HG02870 (cell line): ENCODE measurements at regions not wholly inside any gene's neighbourhood (a gene's known extent, or its start where the extent isn't known, plus 50 kb on each side); places are given as distances from the start of the nearest gene placed in this dataset.
"Not testable (repeated sequence)": the region's sequence is repeated elsewhere in the genome, so short reads cannot be mapped to it uniquely, and the experiment has no call there.

Experiments
- ATAC-seq: cut with Tn5 transposase; IDR thresholded peaks from one replicate; pipeline ENCODE4 v1.9.1; 2021; ENCODE audit warnings: mild to moderate bottlenecking, moderate library complexity; ENCODE audit not compliant: unreplicated experiment

DNA sequence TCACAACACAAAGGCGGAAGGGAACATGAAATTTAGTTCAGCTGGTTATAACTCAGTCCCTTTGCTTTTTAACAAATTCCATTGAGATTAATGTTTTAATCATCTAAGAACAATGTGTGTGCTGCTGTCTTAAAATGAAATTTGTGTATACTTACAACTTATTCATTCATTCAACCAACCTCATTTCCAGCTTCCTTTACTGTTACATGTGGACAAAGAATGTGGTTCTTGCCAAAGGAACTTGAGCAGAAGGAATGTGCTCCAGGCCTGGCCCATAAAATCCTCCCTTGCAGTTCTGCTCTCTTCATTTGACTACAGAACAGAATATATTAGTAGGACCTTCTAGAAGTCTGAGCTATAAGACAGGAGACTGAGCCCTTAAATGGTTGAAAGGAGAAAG is 176.8 kb upstream of the GLRA2 start:
- no peak for ATAC-seq

DNA sequence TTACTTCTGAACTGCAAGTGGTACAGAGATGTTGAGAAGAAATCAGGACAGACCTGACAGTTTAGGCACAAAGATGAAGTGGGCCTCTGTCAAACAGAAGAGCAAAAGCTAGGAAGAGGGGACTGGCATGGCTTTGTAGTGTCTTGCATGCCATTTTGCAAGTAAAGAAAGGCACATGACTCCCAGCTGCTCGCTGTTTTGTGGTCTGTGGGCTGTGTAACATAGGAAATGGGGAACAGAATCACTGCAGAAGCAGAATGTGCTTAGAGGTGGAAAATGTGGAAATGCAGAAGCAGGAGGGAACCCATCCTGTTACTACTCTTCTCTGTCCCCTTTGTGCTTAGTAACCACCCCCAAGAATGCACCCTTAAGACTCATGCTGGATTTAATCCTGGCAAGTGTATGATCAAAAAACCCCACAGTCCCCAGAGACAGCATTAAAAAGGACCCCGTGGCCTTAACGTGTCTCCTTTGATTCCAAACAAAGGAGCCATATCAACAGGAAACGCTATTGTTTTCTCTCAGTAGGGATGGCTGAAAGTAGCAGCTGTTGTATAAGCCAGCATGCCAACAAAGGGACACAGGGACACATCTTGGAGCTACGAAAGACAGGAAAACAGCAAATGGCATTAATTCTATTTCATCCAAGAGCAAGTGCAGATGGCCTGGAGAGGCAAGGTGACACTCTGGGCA is 177.6 kb upstream of the GLRA2 start:
- ATAC-seq, result no peak

DNA sequence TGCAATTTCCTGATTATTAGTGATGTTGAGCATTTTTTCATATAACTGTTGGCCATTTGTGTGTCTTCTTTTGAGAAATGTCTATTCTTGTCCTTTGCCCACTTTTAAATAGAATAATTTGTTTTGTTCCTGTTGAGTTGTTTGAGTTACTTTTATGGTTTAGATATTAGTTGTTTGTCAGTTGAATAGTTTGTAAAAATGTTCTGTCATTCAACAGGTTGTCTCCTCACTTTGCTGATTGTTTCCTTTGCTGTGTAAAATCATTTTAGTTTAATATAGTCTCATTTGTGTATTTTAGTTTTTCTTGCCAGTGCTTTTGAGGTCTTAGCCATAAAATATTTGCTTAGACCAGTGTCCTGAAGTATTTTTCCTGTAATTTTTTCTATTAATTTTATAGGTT is 181.8 kb upstream of the GLRA2 start:
- ATAC-seq, result no peak

DNA sequence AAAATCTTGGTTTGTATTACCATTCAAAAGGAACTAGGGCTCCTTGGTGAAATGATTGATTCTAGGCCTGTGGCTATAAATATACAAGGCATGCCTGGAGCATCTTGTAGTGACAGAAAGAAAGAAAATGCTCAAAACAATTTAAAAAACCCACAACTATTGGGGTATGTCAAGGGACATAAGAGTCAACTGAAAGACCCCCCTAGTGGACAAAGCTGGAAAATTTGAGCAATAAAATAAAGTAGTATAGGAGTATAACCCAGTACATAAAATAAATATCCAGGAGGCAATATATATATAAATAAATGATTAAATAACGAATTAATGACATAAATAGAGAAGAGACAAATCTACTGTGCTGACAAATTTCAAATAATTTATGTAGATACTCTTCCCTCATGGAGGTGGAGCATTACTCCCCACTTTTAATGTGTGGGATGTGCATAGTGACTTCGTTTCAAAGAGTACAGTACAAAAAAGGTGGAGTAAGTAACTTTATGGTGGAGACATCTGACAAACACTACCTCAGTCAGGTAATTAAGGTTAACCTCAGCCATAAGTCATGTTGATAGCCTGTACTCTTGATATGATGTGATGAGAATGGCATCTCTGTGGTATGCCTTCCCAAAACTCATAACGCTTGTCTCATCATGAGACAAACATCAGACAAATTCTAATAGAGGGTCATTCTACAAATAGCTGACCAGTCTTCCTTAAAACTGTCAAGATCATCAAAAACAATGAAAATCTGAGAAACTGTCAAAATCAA is 185.0 kb upstream of the GLRA2 start:
- ATAC-seq, result no peak

DNA sequence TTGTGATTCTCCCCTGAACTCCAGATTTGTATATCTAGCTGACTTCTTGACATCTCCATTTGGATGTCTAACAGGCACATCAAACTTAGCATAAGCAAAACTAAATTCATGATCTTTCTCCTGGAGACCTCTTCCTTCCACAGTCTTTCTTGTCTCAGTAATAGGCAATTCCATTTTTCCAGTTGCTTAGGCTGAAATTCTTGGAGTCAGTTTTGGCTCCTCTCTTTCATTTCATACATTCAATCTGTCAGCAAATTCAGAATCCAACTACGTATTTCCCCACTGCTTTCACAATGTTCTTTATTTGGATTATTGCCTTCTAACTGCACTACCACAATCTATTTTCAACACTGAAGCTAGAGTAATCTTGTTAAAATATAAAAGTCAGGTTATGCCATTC is 219.9 kb upstream of the GLRA2 start:
- ATAC-seq, result no peak

DNA sequence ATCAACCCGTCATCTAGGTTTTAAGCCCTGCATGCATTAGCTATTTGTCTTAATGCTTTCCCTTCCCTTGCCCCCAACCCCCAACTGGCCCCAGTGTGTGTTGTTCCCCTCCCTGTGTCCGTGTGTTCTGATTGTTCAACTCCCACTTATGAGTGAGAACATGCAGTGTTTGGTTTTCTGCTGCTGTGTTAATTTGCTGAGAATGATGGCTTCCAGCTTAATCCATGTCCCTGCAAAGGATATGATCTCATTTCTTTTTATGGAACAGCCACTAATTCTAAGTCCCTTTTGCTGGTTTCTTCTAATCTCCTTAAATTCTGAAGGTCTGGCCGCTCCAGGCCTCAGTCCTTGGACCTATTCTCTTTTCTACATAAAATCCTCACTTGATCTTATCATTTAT is 220.4 kb upstream of the GLRA2 start:
- ATAC-seq, result not testable (repeated sequence)

DNA sequence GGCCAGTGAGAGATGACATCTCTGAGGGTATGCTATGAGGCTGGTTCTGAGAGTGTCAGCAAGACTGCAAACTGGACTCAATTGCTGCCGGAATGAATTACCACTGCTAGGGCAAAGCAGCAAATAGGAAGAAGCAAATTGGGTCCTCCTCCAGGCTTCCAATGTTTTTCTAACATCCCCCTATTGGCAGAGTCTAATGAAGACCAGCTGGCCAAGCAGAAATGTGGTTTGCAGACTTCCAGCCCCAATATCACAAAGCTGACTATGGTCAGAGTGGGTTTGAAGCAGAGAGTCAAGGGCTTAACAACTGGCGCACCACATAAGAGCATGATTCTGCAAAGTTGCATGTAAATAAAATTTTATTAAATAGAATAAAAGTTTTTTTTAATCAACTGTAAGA is 225.4 kb upstream of the GLRA2 start:
- no peak for ATAC-seq

DNA sequence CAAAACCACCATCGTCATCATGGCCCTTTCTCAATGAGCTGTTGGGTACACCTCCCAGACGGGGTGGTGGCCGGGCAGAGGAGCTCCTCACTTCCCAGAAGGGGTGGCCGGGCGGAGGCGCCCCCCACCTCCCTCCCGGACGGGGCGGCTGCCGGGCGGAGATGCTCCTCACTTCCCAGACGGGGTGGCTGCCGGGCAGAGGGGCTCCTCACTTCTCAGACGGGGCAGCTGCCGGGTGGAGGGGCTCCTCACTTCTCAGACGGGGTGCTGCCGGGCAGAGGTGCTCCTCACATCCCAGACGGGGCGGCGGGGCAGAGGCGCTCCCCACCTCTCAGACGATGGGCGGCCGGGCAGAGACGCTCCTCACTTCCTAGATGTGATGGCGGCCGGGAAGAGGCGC is 226.8 kb upstream of the GLRA2 start:
- ATAC-seq, result not testable (repeated sequence)

DNA sequence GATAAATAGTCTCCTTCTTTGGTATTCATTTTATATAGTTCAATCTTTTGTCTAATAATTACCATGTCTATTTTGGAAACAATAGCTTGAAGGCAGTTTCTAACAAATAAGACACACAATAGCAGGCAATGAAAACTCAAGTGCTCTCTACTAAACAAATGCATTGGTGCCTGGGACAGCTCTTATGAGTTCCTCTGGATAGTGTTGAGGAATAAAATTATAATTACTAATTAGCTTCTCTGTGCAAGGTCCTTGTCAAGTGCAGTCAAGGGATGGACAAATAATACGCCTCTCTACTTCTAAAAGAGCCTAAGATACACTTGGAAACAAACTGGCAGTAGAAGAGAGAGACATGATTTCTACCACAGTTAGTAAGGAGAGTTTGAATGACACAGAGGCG is 229.0 kb upstream of the GLRA2 start:
- ATAC-seq, result no peak

DNA sequence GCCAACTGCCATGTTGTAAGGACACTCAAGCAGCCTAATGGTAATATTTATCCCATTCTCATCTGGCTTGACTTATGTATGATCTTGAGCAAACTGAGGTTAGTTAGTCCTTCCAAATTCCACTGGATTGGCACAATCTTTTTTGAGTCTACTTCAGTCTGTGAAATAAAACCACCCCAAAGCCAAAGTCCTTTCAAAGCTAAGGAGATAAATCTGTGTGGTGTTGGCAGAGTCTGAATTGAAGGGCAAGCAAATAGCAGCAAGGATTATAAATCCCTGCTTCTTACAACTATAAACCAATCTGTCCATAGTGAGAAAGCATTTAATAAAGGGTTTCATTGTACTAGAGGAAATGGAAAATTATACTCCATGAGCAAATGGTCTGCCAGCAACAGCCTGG is 233.9 kb upstream of the GLRA2 start:
- no peak for ATAC-seq

DNA sequence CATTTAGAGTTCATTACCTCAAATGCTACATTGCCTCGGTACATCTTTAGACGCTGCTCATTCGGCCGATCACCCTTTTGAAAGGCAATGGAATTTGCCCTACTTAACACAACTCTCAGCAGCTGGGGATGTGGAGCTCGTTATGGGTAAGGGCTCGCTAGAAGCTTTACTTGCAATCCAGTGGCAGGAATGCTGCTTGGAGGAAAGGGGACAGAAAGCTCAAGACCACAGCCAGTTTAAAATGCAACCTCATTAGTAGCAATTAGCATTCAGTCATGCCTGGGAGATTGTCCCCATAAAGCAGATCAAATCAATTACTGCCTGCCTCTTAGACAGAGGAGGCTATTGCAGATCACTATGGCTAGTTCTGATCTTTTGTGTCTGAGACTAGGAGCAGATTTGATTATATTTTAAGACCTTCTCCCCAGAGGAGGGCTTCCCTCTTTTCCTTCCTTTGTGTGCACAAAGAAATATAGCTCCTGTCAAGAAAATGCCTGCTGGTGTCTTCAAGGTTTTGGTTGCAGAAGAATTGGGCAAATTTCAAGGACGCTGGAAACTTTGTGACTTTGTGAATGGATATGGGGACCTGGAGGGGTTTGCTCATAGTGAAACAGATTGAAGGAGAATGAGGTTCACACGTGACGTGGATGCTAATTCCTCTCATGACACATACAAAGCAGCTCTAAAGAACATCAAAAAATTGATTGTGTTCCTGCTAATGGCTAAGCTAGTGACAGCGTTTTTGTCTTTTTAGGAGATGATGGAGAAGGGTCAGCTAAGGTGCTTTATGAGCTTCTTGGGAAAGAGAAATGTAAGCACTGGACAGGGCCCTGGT is 237.5 kb upstream of the GLRA2 start:
- ATAC-seq, result no peak

DNA sequence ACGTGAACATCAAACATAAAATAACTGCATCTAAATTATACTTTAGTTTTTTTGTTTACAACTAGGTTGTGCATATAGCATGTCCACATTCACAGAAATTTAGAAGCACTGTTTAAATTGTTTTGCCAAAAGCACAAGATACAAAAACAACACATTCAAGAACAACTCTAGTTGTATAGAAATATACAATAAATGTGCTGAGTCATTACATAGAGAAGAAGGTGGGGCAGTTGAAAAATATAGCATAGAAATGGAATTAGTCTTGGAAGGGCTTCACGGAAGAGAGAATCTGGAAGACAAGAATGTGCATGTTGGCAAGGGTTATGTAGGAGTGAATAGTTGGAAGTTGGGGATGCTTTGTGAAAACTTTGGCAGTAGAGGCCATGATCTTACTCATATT is 239.0 kb upstream of the GLRA2 start:
- no peak for ATAC-seq

DNA sequence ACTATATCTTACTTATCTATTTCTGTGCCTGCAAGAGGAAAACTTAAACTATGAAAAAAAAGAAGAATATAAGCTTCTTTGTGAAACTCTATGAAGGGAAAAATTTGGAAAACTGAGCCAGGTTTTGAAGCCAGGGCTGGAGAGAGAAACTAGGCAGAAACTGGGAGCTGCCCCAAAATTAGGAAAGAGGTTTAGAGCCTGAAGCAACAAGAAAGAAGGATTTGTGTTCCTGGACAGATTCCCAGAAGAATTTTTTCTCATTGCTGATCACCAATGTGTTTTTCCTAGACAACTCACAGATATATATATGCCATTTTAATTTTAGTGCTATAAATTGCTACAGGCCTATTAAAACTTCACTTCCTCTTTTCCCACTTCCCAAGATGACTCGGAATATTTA is 245.0 kb upstream of the GEMIN8 start:
- ATAC-seq, result no peak

DNA sequence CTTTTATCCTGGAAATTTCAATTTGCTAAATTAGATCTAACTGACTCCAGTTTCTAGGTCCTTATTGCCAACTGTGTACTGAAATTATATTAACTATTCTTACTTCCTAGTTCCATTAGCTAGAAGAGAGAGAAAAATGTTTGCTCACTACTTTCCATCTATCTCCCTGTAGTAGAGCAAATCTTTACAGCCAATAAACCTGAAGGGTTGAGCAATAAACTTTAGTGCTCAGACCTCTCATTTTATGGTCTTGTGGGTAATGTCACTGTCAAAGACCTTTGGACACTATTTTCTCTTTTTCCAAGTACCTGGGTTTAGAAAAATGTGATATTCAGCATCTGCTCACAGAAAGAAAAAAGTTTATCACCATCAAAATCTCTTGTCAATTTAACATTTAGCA is 237.5 kb upstream of the GEMIN8 start:
- ATAC-seq, result no peak

DNA sequence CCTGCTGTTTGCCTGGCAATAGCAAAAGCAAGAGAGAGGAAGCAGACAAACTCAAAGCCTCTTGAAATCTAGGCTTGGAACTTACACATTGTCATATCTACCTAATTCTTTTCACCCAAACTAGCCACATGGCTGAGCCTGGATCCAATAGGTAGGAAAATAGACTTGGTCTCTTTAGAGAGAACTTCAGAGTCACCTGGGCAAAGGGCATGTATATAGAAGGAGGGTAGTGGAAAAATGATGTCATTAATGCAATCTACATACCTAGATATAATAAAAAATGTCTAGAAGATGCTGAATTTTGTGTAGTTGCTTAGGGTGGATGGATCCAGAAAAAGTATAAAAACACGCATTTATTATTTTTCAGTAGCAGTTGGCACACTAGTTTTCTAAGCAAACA is 237.0 kb upstream of the GEMIN8 start:
- ATAC-seq, result no peak

DNA sequence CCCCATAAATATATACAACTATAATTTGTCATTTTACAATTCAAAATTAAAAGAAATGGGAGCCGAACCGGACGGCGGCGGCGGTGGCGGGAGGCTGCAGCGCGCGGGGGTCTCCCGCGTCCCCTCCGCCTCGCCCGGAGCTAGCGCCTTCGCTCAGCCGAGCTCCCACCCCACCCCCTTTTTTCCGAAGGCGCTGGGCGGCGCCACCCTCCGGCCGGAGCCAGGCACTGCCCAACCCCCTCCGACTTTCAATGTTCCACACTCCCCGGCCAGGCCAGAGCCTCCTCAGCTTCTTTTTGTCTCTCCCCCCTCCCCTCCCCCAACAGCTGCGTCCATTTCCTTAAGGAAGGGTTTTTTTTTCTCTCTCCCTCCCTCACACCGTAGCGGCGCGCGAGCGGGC is 214.1 kb upstream of the GEMIN8 start:
- ATAC-seq, result no peak

DNA sequence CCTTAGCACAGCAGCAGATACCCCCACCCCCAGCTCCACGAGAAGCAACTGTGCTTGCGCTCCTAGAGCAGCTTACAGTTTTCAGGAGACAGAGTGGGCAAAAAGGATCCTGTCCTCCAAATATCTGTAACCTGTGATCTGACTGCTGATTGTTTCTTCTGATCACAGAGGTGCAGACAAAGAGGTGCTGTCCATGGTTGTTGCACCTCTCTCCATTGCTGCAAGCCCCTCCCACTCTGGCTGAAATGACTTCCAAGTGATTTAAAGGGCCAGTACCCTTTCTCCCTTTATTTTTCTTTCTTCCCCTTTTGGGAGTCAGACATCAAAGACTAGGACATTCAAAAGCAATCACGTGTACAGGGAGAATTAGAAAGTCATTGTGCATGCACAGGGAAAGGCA is 205.3 kb upstream of the GEMIN8 start:
- ATAC-seq, result no peak

DNA sequence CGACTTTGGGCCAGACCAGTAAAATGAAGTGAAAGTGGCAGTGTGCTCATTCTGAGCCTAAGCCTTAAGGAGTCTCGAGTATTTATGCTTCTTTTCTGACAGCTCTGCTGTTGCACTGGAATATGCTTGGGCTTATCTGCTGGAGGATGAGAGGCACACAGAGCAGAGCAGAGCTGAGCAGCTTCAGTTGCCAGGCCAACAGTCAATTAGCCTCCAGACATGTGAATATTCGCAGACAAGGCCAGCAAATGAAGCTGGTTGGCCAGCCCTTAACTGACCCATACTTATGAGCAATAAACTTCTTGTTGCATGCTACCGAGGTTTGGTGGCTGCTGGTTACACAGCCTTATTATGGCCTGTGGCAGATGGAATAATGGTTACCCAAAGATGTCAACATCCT is 203.0 kb upstream of the GEMIN8 start:
- no peak for ATAC-seq

DNA sequence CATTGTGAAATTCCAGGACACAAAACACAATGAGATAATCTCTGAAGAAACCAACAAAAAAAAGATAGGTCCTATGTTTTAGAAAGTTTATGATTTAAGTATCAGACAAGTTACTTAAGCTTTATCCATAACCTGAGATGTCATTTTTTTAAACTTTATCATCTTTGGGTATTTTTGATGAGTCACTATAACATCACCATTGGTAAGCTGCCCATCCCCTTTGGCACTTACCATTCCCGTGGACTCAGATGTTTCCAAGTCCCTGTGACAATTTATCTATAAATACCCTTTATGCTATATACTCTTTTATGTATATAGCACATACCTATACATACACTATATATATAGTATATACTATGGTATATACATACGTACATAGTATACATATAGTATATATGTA is 198.9 kb upstream of the GEMIN8 start:
- no peak for ATAC-seq

DNA sequence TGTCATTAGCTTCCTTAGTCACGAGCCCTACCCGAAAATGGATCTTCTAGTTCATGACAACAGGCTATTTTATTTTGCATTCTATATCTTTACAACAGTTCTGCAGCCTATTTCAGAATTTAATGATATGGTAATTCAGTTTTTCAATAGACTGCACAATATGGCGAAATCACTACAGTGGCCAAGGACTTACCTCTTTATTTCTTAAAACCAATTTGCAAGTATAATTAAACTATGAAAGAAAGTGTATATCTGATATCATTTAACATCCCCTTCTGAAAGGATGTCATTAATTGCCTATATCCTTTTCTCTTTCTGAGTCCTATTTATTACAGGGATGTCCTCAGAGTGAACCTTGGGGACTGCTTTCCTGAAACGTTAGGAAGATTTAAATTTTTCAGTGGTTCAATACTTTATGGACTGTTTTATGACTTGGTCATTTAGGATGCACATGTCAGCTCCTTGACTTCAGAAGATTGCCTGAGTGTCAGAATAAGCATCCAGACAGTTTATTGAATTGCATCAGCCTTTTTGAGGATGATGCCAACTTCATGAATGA is 190.8 kb upstream of the GEMIN8 start:
- no peak for ATAC-seq

DNA sequence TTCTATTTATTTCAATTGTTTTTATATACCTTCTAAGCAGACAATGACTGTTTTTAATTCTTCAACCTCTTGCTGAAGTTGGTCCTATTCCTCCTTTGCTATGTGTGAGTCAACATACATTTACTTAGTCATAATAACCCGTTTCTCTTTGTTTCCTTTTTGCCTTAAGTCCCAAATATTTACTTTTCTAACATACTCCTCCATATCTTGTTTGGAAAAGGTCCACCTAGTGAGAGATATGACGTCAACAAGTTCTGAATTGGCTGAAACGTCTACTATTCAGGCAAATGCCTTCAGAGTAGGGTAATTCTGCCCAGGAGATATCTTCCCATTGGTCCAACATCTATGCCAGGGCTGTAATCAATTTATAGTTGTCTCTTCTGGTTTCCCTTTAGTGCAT is 179.3 kb upstream of the GEMIN8 start:
- ATAC-seq, result no peak

DNA sequence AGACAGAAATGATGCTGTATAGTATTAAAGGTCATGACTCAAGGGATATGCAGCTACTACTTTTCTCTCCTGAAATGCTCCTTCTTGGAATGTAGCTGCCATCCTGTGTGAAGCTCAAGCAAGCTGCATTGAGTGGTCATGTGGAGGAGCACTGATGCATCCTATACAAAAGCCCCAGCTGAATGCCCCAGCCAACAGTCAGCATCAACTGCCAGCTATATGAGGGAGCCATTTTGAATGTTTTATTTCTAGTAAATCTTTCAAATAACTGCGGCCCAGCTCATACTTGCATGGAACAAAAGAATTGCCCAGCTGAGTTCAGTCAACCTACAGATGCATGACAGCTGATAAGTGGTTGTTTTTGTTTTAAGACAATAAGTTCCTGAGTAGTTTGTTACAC is 165.0 kb upstream of the GEMIN8 start:
- ATAC-seq, result no peak
